ENCODE measurements at regions not wholly inside any gene's neighbourhood (a gene's known extent, or its start where the extent isn't known, plus 50 kb on each side); places are given as distances from the start of the nearest gene placed in this dataset.
"Not testable (repeated sequence)": the region's sequence is repeated elsewhere in the genome, so short reads cannot be mapped to it uniquely, and the experiment has no call there.

DNA sequence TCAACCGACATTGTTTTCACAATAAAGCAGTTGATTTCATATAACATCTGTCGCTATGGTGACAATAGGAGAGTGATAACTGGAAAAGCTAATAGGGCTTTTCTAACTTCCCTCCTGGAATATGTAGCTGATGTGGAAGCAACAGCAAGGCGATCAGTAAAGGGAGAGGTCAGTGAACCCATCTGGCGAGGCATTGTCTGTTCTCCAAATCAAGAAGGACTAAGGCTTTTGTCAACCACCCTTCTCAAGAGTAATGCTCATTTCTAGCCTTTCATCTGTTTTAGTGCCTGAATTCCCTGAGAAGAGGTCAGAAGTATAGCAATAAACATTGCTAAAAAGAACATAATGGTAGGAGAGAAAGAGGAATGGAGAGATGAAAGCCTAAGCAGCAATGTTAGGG, 201.3 kb downstream of the AKAP7 start:
- intact Hi-C loops (cut with micrococcal nuclease), result no loop called here
- no peaks in the 10 kb centered on the region for H3K27me3 Mint-ChIP-seq (ENCODE audit: insufficient read depth, unreplicated experiment)
- H3K36me3 Mint-ChIP-seq (ENCODE audit: insufficient read depth, unreplicated experiment), result peaks cover 6% of the 10 kb centered on the region
- H3K27ac Mint-ChIP-seq (ENCODE audit: low read depth, unreplicated experiment), result no peak overlapping the region
- ChIA-PET POLR2A (no interaction called here), CTCF (no interaction called here)
- no peaks in the 10 kb centered on the region for H3K9me3 Mint-ChIP-seq (ENCODE audit: unreplicated experiment)
- H3K4me1 Mint-ChIP-seq (ENCODE audit: insufficient read depth, unreplicated experiment), result no peaks in the 10 kb centered on the region
- no TSS peak for BruUV-seq (replicated peaks)
- DNase-seq (ENCODE audit: unreplicated experiment), result no peak
- TF ChIP-seq, protein P1, sequence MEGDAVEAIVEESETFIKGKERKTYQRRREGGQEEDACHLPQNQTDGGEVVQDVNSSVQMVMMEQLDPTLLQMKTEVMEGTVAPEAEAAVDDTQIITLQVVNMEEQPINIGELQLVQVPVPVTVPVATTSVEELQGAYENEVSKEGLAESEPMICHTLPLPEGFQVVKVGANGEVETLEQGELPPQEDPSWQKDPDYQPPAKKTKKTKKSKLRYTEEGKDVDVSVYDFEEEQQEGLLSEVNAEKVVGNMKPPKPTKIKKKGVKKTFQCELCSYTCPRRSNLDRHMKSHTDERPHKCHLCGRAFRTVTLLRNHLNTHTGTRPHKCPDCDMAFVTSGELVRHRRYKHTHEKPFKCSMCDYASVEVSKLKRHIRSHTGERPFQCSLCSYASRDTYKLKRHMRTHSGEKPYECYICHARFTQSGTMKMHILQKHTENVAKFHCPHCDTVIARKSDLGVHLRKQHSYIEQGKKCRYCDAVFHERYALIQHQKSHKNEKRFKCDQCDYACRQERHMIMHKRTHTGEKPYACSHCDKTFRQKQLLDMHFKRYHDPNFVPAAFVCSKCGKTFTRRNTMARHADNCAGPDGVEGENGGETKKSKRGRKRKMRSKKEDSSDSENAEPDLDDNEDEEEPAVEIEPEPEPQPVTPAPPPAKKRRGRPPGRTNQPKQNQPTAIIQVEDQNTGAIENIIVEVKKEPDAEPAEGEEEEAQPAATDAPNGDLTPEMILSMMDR (IDR thresholded peaks at IDR 0.05; ENCODE audit: unreplicated experiment), result no peak
- no peak overlapping the region for H3K4me3 Mint-ChIP-seq (ENCODE audit: unreplicated experiment)

DNA sequence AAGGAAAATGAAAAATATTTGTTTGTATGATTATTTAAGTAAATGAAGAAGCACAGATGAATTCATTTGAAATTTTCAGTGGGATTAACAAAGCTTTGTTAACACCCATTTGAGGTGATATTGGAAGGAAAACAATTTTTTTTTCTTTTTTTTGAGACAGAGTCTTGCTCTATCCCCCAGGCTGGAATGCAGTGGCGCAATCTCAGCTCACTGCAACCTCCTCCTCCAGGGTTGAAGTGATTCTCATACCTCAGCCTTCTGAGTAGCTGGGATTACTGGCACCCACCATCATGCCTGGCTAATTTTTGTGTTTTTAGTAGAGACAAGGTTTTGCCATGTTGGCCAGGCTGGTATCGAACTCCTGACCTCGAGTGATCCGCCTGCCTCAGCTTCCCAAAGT, 211.6 kb downstream of the AKAP7 start:
- intact Hi-C loops (cut with micrococcal nuclease); H3K36me3 Mint-ChIP-seq (ENCODE audit: insufficient read depth, unreplicated experiment); DNase-seq (ENCODE audit: unreplicated experiment); H3K27me3 Mint-ChIP-seq (ENCODE audit: insufficient read depth, unreplicated experiment); H3K4me3 Mint-ChIP-seq (ENCODE audit: unreplicated experiment); BruUV-seq (replicated peaks); H3K27ac Mint-ChIP-seq (ENCODE audit: low read depth, unreplicated experiment); H3K4me1 Mint-ChIP-seq (ENCODE audit: insufficient read depth, unreplicated experiment); POLR2A ChIA-PET; H3K9me3 Mint-ChIP-seq (ENCODE audit: unreplicated experiment): not testable (repeated sequence)
- CTCF ChIA-PET, result interaction anchor here (0.6 kb wide), 1 partner anchor 474 kb away, joined by 3 read pairs; no protein-coding TSS in a partner anchor

DNA sequence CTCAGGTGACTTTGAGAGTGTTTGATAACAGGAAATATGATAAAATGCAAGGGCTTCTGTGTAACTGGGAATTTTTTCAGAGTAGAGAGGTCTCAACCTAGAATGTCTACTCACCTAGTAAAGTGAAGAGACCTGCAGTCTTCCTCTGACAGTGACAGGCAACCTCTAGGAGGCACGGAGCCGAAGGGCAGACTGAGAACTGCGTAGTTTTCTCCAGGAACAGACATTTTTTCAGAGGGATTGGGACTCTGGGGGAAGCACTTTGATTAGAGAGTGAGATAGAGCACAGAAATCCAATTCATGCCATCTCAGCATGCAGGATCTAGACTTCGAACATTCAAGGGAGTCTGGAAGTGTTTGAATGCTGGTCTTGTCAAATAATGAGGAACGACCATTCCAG, 213.3 kb downstream of the AKAP7 start:
- no peak overlapping the region for H3K4me3 Mint-ChIP-seq (ENCODE audit: unreplicated experiment)
- no TSS peak for BruUV-seq (replicated peaks)
- H3K4me1 Mint-ChIP-seq (ENCODE audit: insufficient read depth, unreplicated experiment), result no peaks in the 10 kb centered on the region
- no peaks in the 10 kb centered on the region for H3K36me3 Mint-ChIP-seq (ENCODE audit: insufficient read depth, unreplicated experiment)
- no peak for DNase-seq (ENCODE audit: unreplicated experiment)
- no peak overlapping the region for H3K27ac Mint-ChIP-seq (ENCODE audit: low read depth, unreplicated experiment)
- no peaks in the 10 kb centered on the region for H3K27me3 Mint-ChIP-seq (ENCODE audit: insufficient read depth, unreplicated experiment)
- TF ChIP-seq, protein P1 (IDR thresholded peaks at IDR 0.05; ENCODE audit: unreplicated experiment), result no peak
- CTCF ChIA-PET, result no interaction called here
- POLR2A ChIA-PET, result no interaction called here
- intact Hi-C loops (cut with micrococcal nuclease), result no loop called here
- H3K9me3 Mint-ChIP-seq (ENCODE audit: unreplicated experiment), result no peaks in the 10 kb centered on the region

DNA sequence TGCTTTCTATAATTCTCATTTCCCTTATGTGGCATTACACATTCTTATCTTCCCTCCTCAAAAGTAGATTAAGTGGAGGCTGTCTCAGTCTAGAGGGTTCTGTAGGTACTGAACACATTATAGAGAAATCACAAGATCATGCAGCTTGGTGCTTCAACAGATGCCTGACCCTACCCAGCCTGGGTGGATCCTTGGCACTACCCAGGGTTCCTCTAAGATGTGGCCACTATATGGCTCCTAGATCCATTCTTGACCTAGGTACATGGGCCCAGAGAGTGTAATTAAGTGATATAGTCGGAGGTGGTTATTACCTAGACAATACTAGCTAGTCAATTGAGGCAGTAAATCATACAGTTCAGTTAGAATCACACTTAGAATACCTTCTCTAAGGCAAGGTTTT, 213.9 kb downstream of the AKAP7 start:
- intact Hi-C loops (cut with micrococcal nuclease), result no loop called here
- H3K27ac Mint-ChIP-seq (ENCODE audit: low read depth, unreplicated experiment), result no peak overlapping the region
- POLR2A ChIA-PET, result no interaction called here
- H3K36me3 Mint-ChIP-seq (ENCODE audit: insufficient read depth, unreplicated experiment), result no peaks in the 10 kb centered on the region
- no peak for DNase-seq (ENCODE audit: unreplicated experiment)
- H3K9me3 Mint-ChIP-seq (ENCODE audit: unreplicated experiment), result no peaks in the 10 kb centered on the region
- H3K4me1 Mint-ChIP-seq (ENCODE audit: insufficient read depth, unreplicated experiment), result no peaks in the 10 kb centered on the region
- TF ChIP-seq, protein P1 (IDR thresholded peaks at IDR 0.05; ENCODE audit: unreplicated experiment), result no peak
- no peaks in the 10 kb centered on the region for H3K27me3 Mint-ChIP-seq (ENCODE audit: insufficient read depth, unreplicated experiment)
- no peak overlapping the region for H3K4me3 Mint-ChIP-seq (ENCODE audit: unreplicated experiment)
- CTCF ChIA-PET, result no interaction called here
- no TSS peak for BruUV-seq (replicated peaks)

DNA sequence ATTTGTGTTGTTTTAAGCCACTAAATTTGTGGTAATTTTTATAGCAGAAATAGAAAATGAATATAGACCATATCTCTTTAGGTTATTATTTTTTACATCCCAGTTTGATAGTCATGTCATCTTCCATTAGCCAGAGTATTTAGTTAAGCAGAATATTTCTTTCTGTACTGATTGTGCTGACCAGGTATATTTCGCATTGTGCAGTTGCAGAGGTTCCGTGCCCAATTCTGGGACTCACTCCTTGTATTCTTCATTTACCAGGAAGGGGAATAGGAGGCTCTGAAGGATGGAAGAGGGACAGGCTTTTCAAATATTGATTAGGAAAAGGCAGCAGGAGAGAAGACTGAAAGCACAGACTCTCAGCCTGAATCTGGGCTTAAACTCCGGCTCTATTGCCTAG, 217.8 kb downstream of the AKAP7 start:
- Mint-ChIP-seq H3K4me3 (ENCODE audit: unreplicated experiment) (no peak overlapping the region), H3K9me3 (ENCODE audit: unreplicated experiment) (no peaks in the 10 kb centered on the region), H3K27me3 (ENCODE audit: insufficient read depth, unreplicated experiment) (no peaks in the 10 kb centered on the region), H3K36me3 (ENCODE audit: insufficient read depth, unreplicated experiment) (no peaks in the 10 kb centered on the region), H3K4me1 (ENCODE audit: insufficient read depth, unreplicated experiment) (no peaks in the 10 kb centered on the region), H3K27ac (ENCODE audit: low read depth, unreplicated experiment) (no peak overlapping the region)
- ChIA-PET CTCF (no interaction called here), POLR2A (no interaction called here)
- no peak for DNase-seq (ENCODE audit: unreplicated experiment)
- BruUV-seq (replicated peaks), result no TSS peak
- intact Hi-C loops (cut with micrococcal nuclease), result no loop called here
- TF ChIP-seq, protein P1 (IDR thresholded peaks at IDR 0.05; ENCODE audit: unreplicated experiment), result no peak
